CD4-positive, alpha-beta T cell treated with Interleukin-21 for 1 hour (primary cell): ENCODE measurements at regions not wholly inside any gene's neighbourhood (a gene's known extent, or its start where the extent isn't known, plus 50 kb on each side); places are given as distances from the start of the nearest gene placed in this dataset.
"Not testable (repeated sequence)": the region's sequence is repeated elsewhere in the genome, so short reads cannot be mapped to it uniquely, and the experiment has no call there.

Experiments
- DNase-seq: peaks from one replicate; pipeline ENCODE4 v3.0.0-alpha.2; 2020

DNA sequence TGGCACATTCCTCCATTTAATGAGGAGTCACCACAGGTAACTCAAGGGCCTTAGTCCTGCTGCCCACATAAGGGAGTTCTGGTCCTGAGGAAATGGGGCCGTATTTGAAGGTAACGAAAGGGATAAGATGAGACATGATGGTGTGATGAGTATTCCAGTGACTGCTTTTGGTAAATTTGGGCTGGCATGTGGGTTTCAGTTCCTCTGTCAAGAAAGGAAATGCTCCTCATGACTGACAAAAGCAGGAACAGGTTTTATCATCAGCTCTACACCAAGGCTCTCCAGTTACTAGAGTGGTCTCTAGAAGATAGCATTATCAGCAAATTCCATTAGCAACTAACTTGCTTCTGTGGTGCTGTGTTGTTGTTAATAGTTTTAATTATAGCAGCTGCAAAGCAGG, 161.8 kb upstream of the PTPN20 start:
- peak; percentile 7 for DNase-seq

DNA sequence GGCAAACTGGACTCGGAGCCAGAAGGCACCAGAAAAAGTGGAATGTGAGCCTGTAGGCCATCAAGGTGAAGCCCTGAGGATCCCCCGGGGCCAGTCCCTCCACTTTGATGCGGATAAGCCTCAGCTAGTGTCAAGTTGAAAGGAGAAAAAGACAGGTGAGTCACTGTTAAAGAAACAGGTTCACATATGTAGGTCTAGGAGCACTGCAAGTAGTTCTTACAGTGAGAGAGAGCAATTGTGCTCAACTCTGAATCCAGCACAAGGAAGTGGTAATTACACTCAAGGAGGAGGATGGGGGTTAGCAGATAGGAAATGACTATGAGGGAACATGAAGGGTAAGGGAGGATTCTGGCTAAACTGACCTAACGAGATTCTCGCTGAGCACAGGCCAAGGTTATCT, 157.5 kb upstream of the PTPN20 start:
- DNase-seq: not testable (repeated sequence)

DNA sequence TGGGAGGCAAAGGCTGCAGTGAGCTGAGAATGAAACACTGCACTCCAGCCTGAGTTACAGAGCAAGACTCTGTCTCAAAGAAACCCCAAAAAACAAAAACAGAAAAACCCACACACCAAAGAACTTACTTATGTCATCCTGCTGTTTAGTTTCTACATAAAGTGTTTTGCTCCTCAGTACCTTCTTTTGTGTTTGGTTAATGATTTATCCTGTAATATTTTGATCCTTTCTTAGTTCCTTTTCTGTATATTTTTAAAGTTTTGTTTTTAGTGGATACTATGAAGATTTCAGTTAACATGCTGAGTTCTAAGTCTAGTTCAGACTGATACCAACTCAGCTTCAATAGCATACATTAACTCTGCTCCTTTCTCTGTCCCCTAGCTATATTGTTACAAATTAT, 149.8 kb upstream of the PTPN20 start:
- DNase-seq: not testable (repeated sequence)

DNA sequence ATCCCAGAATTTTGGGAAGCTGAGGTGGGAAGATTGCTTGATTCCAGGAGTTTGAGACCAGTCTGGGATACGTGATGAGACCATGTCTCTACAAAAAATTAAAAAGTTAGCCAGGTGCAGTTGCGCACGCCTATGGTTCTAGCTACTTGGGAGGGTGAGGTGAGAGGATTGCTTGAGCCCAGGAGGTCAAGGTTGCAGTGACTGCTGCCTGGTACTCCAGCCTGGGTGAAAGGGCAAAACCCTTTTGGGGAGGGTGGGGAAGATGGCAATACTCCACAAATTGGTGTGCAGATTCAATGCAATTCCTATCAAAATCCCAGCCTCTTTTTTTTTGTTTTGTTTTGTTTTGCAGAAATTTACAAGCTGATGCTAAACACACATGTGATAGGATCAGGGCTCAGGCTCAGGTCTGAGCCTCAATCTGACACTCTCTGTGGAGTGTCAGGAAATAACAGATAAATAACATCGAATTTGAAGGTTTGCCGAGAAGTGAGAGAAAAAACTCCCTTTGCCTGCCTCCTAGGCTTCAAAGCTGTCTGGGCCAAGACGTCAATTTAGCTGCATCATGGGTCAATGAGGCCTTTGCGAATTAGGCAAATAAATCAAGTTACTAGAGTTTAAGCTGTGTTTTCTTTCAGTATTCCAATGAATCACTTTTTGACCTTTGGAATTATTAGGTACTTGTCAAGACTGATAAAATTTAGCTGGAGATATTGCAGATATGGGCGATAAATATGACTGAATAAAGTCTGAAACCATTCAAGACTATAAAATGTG, 142.5 kb upstream of the PTPN20 start:
- not testable (repeated sequence) for DNase-seq

DNA sequence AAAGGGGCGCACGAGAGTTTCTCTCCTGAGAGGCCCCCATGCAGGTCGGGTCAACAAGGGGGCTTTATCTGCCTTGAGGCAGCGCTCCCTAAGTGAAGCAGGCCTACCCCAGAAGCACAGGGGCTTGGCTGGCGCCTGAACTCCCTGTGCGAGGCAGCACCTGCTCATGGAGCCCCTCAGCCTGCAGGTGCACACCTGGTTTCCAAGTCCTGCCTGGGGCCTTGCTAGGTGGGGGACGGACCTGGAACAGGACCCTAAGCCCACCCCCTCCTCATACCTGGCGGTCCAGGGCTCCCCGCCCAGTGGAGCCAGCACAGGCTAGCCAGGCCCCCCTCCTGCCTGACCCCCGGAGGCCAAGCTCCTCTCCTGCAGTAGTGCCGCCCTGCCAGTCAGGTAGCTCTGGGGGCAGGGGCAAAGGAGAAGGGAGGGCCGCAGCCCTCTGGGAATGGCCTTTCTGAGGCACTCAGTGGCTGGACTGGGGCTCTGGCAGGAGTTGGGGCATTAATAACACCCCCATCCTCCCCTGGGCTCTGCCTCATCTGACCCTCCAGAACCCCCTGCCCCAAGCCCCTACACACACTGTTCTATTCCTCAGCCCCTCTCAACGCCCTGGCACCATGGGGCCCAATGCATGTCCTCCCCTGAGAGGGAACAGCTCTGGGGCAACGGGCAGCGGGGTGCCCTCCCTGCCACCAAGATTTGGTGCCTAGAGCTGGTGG, 137.9 kb upstream of the PTPN20 start:
- not testable (repeated sequence) for DNase-seq

DNA sequence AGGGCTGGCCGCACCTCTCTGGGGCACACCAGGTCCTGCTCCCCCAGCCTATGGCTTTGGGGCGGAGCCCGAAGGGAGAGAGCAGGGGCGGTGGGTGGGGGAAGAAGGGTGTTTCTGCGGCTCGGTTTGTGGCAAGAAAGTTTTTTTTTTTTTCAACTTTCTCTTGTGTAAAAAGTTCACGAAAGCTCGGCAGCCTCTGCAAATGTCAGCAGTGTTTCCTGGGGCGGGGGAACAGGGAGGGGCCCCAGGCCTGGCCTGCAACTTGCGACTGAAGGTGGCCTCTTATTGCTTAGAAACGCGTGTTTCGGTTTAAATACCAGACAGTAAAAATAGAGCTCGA, 137.4 kb upstream of the PTPN20 start:
- peak; percentile 12 for DNase-seq

DNA sequence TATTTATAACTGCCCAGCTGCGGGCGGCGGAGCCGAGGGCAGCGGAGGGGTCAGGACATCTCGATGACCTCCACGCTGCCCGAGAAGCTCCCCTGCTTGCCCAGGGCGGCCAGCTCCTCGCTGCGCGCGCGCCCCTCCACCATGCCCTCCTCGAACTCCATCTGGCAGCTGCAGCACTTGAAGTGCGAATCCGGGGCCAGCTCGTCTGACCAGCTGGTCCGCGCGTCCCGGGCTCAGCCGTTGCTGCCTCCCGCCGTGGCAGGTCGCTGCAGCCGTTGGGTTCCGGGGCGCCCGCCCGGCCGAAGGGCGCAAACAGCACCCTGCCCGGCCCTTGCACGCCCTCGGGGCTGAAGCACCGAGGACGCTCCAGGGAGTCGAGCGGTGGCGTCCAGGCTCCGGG, 136.9 kb upstream of the PTPN20 start:
- not testable (repeated sequence) for DNase-seq

DNA sequence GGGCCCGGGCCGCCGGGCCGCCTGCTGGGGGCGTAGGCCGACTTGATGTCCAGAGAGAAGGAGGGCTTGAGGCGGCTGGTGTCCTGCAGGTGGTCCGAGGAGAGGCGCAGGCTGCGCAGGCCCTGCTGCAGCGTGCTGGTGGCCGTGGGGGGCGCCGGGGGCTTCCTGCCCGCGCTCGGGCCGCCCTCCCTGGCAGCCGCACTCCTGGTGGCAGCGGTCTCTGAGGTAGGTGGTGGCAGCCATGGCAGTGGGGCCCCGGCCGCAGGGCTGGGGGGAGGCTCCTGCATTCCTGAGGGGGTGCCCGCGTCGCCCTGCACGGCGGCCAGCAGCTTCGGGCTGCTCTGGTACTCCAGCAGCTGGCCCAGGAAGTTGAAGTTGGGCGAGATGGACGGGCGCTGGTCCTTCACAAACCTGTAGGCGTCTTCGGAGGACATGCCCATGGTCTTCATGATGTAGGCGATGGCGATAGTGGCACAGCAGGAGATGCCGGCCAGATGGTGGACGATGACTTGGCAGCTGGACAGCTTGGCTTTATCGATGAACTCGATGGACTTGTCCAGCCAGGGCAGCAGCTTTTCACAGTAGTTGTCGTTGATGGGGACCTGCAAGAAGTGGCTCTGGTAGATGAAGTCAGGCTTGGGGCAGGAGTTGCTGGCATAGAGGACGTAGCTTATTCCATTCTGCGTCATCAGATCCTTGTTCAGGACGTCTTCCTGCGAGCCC, 136.1 kb upstream of the PTPN20 start:
- not testable (repeated sequence) for DNase-seq

DNA sequence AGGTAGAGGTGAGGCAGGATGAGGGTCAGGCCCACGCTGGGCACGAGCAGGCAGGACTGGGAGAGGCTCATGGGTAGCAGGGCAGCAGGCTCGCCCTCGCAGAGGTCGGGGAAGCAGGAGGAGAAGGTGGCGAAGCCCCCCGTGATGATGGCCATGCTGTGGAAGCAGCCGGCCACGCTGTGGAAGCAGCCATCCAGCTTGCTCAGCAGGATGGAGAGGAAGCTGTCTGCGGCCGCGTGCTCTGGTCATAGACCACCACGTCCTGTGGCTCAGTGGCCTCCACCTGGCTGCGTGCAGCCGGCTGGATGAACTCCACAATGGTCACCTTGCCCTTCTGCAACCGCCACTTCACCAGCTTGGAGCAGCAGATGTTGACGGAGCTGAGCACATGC, 135.6 kb upstream of the PTPN20 start:
- not testable (repeated sequence) for DNase-seq

DNA sequence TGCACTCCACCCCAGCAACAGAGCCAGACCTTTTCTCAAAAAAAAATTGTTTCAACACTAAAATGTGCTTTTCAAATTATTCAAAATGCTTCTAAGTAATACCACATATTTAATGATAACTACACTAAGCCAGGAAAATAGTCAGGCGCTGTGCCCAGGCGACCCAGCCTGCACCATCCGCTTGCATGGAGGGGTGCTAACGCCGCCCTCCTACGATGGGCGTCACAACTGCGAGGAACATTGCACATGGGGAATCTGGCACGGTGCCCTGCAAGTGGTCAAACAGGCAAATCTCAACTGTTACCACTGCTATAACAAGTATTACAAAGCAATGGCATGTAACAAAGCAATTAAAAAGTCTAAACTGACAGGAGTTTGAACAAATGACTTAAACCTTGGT, 131.7 kb upstream of the PTPN20 start:
- not testable (repeated sequence) for DNase-seq

DNA sequence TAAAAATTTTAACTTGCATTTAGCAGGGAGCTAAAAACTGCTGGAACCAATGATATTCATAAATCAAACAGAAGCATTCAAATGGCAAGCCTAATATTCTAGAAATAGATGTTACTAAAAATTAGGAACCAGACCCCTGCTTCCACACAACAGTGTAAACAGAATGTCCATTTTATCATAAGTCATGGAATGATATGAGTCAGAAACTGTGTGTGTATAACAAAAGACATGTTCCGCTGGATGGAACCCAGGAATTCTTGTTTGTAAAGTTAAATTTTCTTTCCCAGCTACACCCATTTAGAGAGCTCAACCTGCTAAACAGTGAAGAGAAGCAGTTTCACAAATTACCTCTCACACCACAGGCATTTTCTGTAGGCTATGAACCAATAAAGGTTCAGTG, 131.1 kb upstream of the PTPN20 start:
- not testable (repeated sequence) for DNase-seq

DNA sequence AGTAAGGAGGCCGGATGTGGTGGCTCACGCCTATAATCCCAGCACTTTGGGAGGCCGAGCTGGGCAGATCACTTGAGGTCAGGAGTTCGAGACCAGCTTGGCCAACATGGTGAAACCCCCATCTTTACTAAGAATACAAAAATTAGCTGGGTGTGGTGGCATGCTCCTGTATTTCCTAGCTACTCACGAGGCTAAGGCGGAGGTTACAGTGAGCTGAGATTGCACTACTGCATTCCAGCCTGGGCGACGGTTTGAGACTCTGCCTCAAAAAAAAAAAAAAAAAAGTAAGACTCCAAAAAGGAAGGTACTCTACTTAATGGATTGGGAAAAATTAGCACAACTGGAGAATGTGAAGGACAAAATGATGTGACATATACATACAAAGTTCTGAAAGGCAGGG, 130.2 kb upstream of the PTPN20 start:
- not testable (repeated sequence) for DNase-seq

DNA sequence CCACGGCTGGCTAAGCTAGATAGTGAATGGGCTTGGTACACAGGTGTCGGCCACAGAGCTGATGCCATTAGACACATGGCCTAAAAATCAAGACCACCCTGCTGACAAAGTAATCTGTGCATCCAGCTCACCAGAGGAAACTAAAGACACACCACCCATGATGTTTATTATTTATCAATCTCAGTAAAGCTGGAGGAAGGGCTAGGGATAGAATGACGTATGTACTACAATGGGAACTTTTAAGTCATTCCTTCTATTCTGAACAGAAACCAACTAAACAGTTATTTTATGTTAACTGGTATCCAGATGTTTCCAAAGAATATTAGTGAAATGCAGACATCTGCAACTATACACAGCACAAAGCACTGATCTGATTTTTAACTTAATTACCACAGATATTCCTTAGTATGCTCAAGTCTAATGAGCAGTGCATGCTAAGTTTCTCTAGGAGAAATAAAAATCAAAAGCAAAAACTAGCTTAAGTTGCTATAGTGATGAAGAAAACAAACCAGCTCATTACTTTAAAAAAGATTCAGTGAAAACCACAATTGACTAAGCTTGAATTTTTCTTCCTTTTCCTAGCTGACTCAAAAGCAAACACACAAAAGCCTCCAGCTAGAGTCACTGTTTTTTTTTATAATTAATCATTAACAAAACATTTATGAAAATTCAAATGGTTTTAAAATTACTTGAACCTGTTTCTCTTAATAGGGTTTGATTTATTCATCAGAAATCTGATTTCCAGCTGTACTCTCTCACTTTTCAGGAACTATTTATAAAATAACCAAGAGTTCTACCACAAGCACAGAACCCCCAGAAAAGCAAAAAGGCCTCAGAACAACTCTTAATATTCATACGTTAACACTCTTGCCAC, 129.0 kb upstream of the PTPN20 start:
- DNase-seq: not testable (repeated sequence)

DNA sequence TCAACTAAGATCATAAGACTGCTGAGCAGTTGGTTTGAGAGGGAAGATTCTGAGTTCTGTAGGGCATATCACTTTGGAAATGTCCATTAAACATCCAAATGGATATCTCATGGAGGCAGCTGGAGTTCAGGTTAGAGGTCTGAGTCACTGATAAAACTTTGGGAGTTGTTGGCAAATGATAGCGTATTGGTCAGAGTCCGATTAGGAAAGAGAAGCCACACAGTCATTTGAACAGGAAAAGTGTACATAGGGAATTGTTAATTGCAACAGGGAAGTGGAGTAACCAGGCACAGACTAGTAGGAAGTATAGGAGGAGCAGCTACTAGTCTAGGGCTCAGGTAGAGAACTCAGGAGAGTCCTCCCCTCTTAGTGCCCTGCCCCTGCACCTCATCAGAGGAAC, 126.6 kb upstream of the PTPN20 start:
- not testable (repeated sequence) for DNase-seq

DNA sequence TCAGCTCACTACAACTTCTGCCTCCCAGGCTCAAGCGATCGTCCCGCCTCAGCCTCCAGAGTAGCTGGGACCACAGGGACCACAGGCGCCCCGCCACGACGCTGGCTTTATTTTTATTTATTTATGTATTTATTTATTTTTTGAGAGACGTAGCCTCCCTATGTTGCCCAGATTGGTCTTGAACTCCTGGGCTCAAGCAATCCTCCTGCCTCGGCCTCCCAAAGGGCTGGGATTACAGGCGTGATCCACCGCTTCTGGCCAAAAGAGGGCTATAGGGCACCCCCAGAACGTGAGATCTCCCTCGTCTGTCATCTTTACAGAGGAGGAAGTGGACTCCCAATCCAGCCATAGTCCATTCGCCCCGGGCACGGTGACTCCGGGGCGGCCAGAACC, 125.1 kb upstream of the PTPN20 start:
- DNase-seq: not testable (repeated sequence)

DNA sequence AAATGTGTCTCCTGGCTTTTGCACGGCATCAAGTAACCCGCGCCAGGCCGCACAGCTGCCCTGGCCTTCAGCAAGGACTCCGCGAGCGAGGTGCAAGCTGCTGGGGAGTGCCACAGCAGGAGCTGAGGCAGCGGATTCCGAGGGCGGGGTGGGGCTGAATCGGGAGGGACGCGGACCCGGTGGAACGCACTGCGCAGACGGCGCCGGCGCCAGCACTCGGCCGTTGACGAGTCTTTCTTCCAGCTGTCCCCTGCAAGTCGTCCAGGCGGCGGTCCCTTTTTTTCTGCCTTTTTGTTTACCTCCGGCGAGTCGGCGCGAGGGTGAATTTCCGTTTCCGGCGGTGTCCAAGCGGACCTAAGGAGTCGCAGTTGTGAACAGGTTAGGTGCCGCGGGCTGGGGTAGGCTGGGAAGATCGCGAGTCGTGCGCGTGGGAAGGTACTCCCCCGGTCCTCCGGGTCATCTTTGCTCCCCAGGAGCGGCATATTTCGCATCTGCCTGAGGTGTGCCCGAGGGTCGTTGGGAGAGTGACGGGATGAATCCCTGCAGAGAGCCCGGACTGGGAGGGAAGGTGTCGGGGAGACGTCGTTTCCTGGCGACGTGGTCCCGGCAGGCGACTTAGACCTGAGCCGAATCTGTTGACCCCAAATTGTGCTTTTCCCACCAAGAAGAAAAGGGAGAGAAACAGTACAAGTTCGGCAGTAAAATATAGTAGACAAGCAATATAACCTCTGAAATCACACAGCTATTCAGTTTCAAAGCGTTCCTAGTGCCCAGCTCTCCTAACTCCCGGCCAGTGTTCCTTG, 124.5 kb upstream of the PTPN20 start:
- DNase-seq: peak; percentile 56

DNA sequence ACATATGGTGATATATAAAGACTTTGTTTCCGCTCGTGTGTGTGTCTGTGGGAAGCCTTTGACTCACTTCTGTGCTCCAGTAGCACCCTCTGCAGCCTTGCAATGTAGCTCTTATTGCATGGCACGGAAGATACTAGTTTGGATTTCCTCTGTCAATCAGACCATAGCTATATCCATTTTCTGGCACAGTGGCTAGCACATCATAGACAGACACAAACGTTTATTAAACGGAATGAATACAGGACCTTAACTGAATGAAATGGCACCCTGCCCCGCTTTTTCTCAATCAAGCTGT, 124.0 kb upstream of the PTPN20 start:
- DNase-seq: peak; percentile 22

DNA sequence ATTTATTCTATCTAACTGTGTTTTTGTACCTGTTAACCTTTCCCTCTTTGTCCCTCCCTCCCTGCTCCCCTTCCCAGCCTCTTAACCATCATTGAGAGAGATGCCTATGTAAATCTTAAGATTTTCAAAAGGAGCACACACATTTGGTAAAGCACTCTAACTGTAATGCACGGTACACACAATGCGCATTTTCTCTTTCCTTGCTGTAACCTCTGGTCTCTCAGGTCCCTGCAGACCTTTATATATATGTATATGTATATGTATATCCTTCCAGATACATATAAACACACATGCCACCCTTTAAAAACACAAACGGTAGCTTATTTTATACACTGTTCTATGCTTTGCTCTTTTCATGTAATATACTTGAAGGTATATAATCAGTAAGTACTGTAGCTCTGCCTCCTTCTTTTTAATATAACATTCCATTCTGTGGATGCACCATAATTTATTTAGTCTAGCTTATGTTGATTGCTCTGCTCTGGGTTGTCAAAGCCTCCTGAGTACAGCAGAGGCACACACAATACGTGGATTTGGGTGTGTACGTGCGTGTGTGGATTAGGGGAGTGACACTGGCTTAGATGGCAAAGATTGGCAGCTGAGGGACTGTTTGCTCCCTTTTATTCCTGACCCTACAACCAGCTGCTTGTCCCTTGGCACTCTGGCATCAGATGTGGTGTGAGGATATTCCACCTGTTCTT, 118.4 kb upstream of the PTPN20 start:
- not testable (repeated sequence) for DNase-seq

DNA sequence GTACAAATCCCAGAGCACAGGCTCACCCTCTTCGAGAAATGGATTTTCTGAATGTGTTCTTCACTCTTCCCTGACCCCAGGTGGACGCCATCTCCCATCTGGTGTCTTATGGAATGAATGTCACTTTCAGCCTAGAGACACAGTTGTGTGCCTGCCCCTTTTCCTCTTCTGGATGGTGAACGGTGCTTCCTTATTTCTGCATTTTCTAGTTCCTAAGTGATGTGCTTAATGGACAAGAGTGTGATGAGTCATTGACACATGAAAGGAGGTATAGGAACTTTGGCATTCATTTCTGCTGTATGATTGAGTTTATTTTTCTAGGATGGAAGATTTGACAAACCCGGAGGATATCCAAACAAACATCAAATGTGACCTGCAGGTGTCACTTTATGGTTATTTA, 114.9 kb upstream of the PTPN20 start:
- DNase-seq: not testable (repeated sequence)

DNA sequence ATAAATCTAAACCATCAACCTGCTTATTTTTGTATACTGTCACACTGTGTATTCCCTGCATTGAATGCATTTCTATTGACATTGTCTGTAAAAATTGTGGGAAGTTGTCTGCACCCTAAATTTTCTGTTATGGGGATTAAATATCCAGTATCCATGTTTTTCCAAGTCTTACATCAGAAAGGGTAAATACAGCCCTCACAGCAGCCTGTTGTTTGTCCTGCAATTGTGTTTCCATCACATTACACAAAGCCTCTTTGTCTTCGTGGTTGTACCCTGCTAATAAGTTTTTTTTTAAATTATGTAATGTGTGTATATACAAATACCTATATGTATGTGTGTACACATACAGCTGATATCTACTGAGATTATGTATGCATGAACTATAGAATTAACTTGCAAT, 109.2 kb upstream of the PTPN20 start:
- not testable (repeated sequence) for DNase-seq

DNA sequence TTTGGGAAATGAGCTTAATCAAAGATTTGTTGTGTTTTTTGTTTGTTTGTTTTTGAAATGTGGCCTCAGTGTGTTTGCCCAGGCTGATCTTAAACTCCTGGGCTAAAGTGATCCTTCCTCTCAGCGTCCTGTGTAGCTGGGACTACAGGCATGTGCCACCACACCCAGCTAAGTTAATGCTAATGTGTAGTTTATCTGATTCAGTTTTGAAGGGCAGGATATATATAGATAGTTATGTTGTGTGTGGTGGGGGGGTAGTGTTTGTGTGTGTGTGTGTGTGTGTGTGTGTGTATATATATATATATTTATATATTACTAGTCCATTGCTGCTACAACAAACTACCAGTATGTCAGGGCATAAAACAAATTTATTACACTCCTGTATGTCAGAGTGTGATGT, 108.1 kb upstream of the PTPN20 start:
- not testable (repeated sequence) for DNase-seq
